Stimulated activated CD4-positive, alpha-beta T cell treated with anti-CD3 and anti-CD28 coated beads, Interleukin-15, amount 100 ng/mL, for 1 hour (primary cell): ENCODE measurements at regions not wholly inside any gene's neighbourhood (a gene's known extent, or its start where the extent isn't known, plus 50 kb on each side); places are given as distances from the start of the nearest gene placed in this dataset.

Experiments
- DNase-seq, 2 donors: peaks; one replicate each; pipeline ENCODE4 v3.0.0-alpha.2; 2020; ENCODE audit warnings: low read depth in 1 of 2, low spot score in 1 of 2

DNA sequence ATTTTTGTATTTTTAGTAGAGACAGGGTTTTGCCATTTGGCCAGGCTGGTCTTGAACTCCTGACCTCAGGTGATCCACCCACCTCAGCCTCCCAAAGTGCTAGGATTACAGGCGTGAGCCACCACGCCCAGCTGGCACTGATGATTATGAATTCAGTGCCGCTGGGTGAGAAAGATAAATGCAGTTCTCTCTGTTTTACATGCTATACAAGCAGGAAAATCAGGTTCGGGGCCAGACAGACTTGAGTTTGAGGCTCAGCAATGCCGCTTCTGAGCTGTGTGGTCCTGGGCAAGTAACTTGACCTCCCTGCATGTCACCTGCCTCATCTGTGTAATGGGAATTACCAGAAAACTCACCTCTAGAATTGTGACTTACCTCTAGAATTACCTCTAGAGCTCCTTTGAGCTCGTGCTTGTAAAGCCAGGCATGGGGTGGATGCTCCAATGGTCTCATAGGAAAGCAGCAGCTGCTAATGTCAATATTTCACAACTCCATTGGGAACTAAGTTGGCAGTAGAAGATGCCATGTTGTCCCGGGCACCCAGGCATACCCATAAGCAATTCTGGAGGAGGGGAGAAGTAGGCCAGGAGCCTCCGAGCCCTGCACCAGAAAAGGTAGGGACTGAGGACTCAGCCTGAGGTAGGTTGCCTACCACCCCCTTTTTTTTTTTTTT is 119.8 kb upstream of the SLC25A33 start:
- no peak for DNase-seq

DNA sequence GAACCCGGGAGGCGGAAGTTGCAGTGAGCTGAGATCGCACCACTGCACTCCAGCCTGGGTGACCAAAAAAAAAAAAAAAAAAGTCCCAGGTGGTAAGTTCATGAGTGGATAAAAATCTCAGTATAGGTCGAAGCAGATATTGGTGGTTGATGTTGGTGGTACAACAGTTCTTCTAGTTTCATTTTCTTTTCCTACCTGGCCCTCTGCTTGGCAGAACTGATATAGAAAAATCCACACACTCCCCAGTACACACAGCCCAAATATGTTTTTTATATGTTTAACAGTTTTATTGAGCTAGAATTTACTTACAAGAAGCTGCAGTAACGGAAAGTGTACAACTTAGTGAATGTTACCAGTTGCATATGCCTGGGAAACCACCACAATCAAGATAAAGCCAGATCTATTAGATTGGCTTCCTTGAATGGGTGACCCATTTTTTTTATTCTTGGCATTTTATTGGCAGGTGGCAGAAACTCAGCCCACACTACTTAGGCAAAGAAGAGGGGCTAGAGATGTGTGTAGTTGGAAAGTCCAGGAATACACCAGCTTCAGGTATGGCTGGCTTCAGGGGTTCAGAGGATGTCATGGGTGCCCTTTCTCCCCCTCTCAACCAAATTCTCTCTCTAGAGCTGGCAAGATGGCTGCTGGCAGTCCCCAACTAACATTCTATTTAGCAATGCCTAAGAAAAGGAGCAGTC is 118.3 kb upstream of the SLC25A33 start:
- no peak for DNase-seq

DNA sequence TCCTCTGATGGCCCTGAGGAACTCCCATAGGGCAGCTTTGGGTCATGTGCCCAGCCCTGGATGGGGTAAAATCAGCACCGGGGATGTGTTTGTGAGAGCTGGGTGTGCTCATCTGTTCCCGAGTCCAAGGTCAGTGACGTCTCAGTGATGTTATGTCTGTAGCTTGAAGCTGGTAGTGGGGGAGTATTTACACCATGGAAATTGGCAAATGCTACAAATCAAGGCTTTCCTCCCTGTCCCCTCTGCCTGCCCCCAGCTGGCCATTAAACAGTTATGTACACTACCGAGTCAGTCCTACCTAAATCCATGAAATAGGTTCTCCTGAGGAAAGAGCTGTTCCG is 117.8 kb upstream of the SLC25A33 start:
- no peak for DNase-seq

DNA sequence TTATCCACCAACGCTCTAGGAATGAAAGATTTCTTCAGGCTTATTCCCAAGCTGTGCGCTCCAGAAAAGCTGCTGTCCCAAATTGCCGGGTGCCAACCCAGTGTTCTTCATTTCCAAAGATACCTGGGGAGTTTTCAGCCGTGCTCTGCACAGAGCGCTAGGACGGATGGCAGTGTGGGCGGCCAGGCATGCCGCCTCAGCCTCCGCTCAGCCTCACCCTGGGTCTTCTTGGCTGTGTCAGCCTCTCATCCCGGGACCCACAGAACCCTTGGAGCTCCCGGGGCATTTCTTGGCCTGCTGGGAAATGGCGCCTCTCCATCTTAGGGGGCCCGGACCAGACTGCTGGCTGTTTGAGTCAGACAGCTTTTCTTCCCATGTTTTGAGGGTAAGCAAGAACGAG is 116.9 kb upstream of the SLC25A33 start:
- no peak for DNase-seq

DNA sequence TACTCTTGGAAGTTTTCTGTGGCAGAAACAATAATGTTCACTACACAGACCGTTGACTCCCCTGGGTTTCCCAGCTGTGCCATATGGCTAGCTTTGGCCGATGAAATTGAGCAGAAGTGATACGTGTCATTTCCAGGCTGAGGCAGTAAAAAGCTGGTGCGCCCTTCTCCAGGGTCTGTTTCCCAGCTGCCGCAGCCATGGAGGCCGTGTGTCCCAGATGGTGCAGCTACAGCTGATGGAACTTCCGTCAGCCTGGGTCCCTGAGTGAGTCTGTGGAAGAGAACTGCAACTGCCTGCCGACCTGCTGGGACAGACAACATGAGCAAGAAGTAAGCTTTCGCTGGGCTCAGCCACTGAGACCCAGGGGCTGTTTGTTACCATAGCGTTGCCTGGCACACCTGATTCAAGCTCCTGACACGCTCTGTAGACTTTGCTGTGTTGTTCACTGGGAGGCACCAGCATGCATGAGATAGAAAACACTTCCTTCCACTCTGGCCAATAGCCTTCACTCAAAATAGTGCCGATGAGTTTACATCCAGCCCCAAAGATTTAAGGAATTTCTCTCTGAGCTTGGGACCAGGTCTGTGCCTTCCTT is 116.3 kb upstream of the SLC25A33 start:
- no peak for DNase-seq

DNA sequence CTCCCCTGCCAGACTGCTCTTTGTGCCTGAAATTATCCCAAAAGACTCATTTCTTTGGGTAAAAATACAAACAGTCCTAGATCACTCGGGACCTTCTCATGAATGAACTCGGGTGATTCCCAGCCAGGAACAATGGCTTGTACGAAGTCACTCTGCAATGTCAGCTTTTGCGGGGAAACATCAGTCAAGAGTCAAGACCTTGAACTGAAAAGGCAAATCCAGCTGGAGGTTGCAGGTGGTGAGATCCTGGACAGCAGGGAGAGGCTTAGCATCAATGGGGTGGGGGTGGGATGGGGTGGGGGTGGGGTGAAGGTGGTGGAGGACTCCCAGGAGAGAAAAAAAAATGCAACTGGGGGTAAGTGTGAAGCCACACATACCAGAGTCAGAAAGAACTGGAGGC is 115.0 kb upstream of the SLC25A33 start:
- no peak for DNase-seq

DNA sequence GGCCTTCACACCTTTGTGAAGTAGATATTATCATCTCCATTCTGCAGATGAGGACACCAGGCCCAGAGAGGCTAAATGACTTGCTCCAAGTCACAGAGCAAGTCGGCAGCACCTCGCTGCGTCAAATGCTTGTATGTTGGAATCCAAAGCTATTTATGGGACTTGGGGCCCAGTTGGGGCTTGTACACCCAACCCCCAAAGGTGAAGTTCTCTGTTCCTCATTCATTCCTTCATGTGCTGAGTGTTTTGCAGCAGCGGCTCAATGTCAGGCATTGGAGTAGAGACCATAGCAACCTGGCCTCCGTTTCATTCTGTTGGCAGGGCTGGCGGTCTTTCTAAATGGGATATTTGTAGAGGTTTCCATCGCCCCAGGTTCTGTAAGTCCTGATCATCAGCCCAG is 113.4 kb upstream of the SLC25A33 start:
- DNase-seq, result no peak

DNA sequence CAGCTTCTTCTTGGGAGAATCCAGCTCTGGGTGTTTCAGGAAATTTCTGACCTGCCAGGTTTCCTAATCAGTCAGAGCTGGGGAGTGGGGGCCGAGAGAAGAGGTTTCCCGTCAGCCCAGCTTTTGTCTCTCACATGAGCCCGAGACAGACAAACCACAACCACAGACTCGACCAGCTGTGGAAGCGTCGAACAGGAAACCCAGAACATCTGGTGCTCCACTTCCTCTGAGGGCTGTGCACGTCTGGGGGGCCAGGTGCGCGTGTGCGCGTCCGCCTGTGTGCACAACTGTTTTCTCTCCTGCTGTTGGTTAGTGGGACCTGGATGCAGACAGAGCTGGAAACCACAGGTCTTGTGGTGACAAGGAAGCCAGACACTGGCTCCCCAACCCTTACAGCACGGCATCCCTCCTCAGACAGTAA is 113.0 kb upstream of the SLC25A33 start:
- peak; percentile 22 to 59 for DNase-seq

DNA sequence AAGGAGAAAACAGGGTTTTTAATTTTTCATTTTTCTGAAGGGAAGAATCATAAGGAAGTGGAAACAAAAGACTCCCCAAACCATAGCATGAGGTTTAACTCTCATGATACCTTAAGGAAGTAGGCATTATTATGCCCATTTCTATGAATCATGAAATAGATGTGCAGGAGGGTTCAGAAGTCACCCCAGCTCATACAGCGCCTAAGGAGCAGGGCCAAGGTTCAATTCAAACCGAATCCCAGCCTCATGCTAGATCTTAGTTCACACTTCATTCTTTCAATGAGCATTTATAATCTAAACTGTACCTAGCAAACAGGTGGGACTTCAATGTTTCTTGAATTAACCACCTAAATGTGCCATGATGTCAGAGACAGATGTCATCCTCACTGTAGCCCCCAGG is 111.9 kb upstream of the SLC25A33 start:
- DNase-seq, result no peak

DNA sequence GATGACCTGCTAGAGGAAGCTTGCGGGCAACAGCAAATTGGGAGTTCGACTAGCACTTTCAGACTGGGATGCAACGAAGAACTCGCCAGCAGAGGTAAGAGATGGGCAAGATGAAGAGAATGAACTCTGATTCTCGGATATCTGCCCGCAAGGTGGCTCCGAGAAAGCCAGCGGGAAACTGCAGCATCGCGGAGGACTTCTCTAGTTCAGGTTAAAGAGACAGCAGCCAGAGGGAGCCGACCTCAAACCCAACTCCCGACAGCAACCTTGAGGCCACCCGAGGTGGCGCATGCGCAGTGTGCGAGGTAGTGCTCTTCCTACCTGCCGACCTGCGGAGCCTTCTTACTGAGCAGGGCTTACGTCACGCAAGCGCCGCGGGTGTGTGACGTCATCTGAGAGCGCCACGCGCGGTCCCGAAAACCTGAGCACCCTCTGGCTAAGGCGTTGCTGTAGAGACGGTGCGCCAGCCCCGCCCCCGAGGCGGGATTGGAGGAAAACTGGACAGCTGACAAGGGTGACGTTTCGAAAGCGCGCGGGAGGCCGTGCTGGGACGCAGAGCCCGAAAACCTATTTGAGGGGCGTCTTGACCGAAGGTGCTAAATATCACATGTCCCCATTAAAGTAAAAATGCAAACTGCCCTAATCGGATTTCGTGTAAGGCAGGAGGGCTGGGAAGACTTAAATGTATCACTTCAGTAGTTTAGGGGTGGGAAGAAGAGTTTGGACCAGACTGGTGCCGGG is 110.5 kb upstream of the SLC25A33 start:
- peak; percentile 99 to 100 for DNase-seq

DNA sequence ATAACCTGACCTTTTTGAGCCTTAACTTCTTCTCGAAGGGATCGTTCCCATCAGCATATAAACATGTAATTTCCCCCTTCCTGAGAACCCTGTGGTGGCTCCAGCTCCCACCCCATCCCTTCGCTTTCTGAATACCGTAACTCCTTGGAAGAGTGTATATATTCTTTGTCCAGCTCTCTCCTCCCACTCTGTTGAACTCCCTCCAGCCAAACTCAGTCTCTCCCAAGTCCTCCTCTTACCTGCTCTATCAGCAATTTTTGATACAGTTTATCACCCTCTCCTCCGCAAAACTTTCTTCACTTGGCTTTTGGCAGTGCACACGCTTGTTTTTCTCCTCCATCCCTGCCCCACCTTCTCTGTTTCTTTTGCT is 109.9 kb upstream of the SLC25A33 start:
- no peak for DNase-seq

DNA sequence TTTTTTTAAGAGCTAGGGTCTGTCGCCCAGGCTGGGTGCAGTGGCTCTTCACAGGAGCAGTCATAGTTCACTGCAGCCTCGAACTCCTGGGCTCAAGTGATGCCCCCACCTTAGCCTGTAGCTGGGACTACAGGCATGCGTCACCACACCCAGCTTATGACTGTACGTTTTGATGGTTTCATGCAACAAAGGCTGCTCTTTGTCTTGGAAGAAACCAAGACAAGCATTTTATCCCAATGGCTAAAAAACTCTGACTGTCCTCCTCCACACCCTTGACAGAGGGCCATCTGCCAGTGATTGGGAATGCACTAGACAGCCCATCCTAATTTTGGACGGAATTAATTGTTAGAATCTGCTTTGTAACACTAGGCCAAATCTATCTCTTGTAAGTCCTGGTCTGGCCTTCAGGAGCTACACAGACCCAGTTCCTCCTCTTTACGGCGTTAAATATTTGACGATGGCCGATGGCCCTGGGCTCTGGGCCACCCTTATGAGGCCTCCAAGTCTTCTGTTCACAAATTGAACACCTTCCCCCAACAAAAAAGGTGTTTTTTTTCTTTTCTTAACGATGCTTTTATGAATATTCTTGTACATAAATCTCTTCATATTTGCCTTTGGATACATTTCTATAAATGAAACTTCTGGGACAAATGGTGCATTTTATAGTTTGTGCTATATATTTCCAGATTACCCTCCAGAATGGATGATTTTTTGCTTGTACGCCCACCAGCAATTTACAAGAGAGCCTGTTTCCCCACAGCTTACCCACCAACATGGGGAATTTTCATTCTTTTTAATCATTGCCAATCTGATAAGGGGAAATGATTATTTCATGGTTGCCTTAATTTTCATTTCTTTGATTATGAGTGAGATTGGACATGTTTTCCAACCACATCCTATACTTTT is 104.8 kb upstream of the SLC25A33 start:
- no peak for DNase-seq

DNA sequence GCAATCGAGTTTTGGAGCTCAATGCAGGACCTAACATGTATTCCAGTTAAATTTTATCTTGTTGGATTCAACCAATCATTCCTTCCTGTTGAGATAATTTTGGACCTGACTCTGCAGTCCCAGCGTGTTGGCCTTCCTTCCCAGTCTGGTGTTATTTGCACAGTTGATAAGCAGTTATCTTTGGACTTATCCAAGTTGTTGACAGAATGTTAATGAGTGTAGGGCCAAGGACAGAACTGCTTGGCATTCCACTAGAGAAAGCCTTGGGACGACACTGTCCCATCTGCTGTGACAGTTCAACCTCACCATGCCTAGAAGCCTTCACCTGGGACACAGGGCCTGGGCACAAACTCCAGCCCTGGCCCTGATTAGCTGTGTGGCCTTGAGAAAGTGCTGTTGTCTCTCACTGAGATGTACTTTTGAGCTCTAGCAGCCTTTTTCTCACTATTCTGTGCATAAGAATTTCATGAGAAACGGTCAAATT is 104.1 kb upstream of the SLC25A33 start:
- no peak for DNase-seq

DNA sequence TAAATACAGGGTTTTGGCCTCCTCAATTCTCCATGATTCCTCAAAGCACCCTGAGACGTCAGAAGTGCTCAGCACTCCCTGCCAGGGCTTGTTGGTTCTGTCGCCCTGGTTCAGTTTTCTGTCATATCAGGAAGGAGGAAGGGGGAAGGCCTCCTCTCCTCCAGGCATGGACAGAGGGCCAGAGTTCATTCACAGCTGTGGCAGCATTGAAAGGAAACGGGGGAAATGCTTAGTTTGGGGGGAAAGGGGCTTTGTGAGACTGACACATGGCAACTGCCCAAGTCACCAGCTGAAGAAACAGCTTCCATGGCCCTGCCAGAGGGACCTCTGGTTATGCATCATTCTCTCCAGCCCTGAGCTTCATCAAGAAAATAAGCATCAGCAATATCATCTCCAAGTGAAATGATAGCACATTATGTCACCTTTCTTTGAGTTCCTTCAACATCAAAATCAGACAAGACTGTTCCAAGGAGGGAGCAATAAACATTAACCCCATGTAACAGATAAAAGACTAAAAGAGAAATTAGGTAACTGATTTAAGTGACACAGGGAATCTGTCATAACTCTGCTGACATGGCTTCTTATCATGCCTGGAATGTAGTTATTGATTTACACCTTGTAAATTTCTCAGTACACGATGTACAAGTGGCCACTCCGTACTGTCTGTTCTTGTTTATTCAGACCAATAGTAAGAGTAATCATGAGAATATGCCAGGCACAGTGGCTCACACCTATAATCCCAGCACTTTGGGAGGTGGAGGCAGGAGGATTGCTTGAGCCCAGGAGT is 103.2 kb upstream of the SLC25A33 start:
- no peak for DNase-seq

DNA sequence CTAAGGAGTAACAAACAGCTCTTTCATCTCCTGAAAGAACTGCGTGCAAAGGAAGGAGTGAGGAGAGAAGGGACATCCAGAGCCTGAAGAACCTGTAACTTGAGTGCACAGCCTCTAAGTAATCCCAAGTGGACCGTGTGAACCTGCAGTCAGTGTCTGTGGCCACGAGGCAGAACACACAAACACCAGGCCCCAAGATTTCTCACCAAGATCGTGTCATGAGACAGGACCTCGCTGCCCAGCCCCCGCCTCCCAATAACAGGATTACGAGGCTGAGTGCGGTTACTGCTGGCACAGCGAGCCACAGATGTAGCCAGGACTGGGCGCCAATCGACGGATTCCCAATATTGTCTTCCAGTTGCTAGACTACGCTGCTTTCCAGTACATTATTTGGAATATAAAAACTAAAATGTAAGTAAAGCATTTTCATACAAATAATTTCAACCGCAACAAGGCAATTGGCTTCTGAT is 101.3 kb upstream of the SLC25A33 start:
- no peak for DNase-seq

DNA sequence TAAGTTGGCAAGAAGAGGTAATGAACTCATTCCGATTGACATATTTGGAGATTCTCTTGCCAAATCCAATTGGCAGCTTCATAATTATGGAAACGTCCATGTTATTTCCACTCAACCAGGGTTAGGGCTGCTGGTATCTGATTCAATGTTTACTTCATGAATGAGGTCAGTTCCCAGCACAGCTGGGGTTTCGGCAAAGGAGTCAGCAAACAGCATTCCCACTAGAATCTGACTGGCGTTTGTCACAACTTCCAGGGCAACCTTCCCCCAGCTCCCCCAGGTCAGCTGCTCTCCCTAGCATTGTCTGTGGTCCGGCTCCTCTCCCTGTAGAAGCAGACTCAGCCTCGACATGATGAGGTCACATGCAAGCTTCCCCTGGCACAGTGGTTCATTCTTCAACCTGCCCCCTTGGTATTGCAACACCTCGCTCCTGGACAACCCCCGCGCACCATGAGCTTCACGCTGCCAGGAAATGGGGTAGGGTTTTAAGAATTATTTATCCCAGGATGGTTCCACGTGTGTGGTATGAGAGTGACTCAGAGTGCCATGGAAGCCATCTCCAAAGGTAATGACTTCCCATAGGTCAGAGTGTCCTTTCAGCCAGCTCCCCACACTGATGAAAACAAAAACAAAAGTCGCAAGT is 100.7 kb upstream of the SLC25A33 start:
- no peak for DNase-seq

DNA sequence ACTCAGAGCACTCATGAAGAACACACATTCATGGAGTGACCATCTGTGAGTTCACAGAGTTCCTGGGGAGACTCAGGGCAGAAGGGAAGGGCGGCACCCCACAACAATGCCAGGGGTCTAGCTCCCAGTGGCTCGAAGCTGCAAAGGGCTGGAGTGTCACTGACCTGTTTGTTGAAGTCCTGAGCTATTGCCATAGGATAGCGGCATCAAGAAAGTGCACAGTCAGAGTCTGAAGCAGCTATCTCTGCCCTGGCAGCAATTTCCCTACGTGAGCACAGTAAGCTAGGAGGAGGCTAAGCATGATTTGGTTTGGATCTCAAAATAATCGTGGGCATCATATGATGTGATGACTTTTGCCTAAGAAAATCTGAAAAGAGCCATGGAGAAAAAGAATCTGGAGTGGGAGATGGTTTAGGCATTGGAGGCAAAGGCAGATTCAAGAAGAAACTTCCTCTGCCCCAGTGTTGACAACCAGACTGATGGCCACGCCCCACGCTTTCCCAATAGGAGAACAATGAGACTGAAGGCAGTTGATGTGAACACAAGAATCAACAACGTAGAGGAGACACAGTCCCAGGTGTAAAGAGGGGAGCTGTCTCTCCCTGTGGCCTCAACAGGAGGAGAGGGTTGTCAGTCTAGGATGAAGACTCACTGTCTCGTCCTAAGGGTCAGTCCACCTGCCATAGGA is 100.0 kb upstream of the SLC25A33 start:
- DNase-seq, result no peak

DNA sequence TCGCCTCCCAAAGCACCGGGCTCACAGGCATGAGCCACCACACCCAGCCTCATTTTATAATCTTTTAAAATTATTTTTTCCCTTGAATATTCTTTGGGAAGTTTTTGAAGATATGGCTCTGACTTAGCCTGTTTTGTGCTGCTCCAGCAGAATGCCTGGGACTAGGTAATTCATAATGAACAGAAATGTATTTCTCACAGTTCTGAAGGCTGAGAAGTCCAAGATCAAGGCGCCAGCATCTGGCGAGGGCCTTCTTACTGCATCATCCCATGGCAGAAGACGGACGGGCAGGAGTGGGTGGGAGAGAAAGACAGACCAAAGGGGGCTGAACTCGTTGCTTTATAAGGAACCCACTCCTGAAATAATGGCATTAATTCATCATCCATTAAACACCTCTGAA is 99.0 kb upstream of the SLC25A33 start:
- no peak for DNase-seq

DNA sequence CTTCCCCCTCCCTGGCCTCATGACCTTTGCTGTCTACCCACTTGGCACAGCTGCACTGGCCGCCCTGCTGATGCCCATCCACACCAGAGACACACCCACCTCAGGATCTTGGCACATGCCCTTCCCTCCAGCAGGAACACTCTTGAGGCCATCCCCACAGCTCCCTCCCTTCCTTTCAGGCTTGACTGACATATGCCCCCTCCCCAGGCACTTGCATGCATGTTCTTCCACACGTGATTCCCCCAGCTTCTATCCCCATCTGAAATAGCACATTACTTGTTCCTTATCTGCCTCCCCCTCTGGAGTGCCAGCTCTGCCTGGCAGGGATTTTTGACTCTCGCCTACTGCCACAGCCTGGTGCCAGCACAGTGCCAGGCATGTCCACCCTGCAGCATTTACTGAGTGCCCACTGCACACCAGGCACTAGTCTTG is 98.5 kb upstream of the SLC25A33 start:
- DNase-seq, result no peak
